H1 (cell line): ENCODE measurements at regions not wholly inside any gene's neighbourhood (a gene's known extent, or its start where the extent isn't known, plus 50 kb on each side); places are given as distances from the start of the nearest gene placed in this dataset.
"Not testable (repeated sequence)": the region's sequence is repeated elsewhere in the genome, so short reads cannot be mapped to it uniquely, and the experiment has no call there.

ENCODE experiments used
- CEBPB ChIP-seq: IDR thresholded peaks from 2 replicates; pipeline ENCODE4 v1.6.1; 2012; ENCODE audit warnings: low read depth, low read length
- POLR2AphosphoS5 ChIP-seq: IDR thresholded peaks from 2 replicates; pipeline ENCODE4 v1.6.1; 2011; ENCODE audit warnings: low read depth, low read length
- SUZ12 ChIP-seq: fragments of 200-600 bp; sonication (generic); IDR thresholded peaks from 2 replicates; pipeline ENCODE4 v1.6.1; 2012; ENCODE audit warnings: mild to moderate bottlenecking, inconsistent platforms, low read length, moderate library complexity, mixed read lengths
- TCF12 ChIP-seq: IDR thresholded peaks from 2 replicates; pipeline ENCODE4 v1.6.1; 2011; ENCODE audit warnings: low read depth, mild to moderate bottlenecking, low read length
- TEAD4 ChIP-seq: IDR thresholded peaks from 2 replicates; pipeline ENCODE4 v1.6.1; 2012; ENCODE audit warnings: low read depth, low read length, inconsistent platforms, mixed read lengths
- TF ChIP-seq, protein P1 (sequence below), 3 experiments: IDR thresholded peaks; 1 replicate in 2 of 3; 2 replicates in 1 of 3; pipeline versions ENCODE4 v1.5.1 to v1.6.1; 2011; ENCODE audit warnings: low read length in 3 of 3, mild to moderate bottlenecking in 3 of 3, inconsistent platforms in 2 of 3, low read depth in 1 of 3, moderate library complexity in 1 of 3; ENCODE audit not compliant: insufficient read depth in 1 of 3; ENCODE audit errors: control extremely low read depth in 1 of 3
- TF ChIP-seq, protein P2 (sequence below): IDR thresholded peaks from 2 replicates; pipeline ENCODE4 v1.6.1; 2012; ENCODE audit warnings: inconsistent platforms

DNA sequence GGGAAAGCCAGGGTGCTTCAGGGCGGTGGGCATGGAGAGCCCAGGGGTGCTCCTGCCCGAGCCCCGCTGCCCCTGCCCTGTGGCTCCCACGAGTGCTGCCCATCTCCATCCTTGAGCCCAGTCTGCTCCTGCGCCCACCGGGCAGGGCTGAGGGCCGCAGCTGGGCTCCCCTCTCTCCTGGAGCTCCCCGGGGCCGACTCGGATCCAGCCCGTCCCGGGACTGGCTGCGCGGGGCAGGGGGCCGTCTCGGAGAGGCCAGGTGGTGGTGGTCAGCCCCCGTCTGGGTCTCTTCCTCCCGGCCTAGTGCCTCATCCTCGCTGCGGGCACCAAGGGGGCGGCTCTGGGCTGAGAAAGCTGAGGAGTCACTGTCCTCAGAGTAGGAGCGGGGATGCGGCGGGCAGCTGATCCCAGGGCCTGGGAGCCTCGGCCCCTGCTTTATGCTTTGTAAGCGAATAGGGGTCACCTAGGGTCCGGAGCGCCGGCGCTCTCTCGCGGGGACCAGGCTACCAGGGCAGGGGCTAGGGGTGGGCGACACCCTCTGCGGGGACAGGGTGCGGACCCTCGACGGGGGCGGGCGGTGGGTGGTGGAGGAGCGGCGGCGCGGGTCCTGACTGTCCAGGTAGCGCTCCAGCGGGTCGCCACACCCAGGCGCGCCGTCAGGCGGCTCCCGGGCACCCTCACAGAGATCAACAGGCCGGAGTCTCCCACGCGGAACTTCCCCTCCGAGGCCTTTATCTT lies 63.3 kb upstream of the IGFBPL1 start:
- TF ChIP-seq CEBPB, TCF12, TEAD4, POLR2AphosphoS5, SUZ12: not testable (repeated sequence)
- TF ChIP-seq, protein P1, sequence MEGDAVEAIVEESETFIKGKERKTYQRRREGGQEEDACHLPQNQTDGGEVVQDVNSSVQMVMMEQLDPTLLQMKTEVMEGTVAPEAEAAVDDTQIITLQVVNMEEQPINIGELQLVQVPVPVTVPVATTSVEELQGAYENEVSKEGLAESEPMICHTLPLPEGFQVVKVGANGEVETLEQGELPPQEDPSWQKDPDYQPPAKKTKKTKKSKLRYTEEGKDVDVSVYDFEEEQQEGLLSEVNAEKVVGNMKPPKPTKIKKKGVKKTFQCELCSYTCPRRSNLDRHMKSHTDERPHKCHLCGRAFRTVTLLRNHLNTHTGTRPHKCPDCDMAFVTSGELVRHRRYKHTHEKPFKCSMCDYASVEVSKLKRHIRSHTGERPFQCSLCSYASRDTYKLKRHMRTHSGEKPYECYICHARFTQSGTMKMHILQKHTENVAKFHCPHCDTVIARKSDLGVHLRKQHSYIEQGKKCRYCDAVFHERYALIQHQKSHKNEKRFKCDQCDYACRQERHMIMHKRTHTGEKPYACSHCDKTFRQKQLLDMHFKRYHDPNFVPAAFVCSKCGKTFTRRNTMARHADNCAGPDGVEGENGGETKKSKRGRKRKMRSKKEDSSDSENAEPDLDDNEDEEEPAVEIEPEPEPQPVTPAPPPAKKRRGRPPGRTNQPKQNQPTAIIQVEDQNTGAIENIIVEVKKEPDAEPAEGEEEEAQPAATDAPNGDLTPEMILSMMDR (IDR thresholded peaks at IDR 0.05; ENCODE audit: control extremely low read depth in 1 of 3, insufficient read depth in 1 of 3, low read depth in 1 of 3, low read length in 3 of 3) = not testable (repeated sequence)
- TF ChIP-seq, protein P2, sequence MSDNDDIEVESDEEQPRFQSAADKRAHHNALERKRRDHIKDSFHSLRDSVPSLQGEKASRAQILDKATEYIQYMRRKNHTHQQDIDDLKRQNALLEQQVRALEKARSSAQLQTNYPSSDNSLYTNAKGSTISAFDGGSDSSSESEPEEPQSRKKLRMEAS = not testable (repeated sequence)
